Loucy (cell line): ENCODE measurements at regions not wholly inside any gene's neighbourhood (a gene's known extent, or its start where the extent isn't known, plus 50 kb on each side); places are given as distances from the start of the nearest gene placed in this dataset.

Experiments used
- H2AFZ ChIP-seq: fragments of 200-600 bp; sonication (generic); 2 replicates; pipeline ENCODE4 v1.6.0; 2016; ENCODE audit warnings: antibody characterized with exemption, mild to moderate bottlenecking, low read length, moderate library complexity
- H3F3A ChIP-seq: fragments of 200-600 bp; 2 replicates; pipeline ENCODE4 v1.6.0; 2016; ENCODE audit warnings: antibody characterized with exemption, low read depth, mild to moderate bottlenecking
- H3K27me3 ChIP-seq: fragments of 200-600 bp; sonication (generic); 2 replicates; pipeline ENCODE4 v1.6.1; 2014; ENCODE audit warnings: low read length, mild to moderate bottlenecking; ENCODE audit not compliant: insufficient read depth, poor library complexity, severe bottlenecking
- H3K36me3 ChIP-seq: fragments of 200-600 bp; sonication (generic); 2 replicates; pipeline ENCODE4 v1.6.1; 2016; ENCODE audit warnings: low read length; ENCODE audit not compliant: insufficient read depth
- H3K4me1 ChIP-seq: fragments of 200-600 bp; sonication (generic); 2 replicates; pipeline ENCODE4 v1.5.1; 2014; ENCODE audit warnings: low read length, mild to moderate bottlenecking; ENCODE audit not compliant: insufficient read depth, poor library complexity, severe bottlenecking
- H3K4me2 ChIP-seq: fragments of 200-600 bp; sonication (generic); 2 replicates; pipeline ENCODE4 v1.6.0; 2014; ENCODE audit warnings: antibody characterized with exemption, low read length, low read depth, mild to moderate bottlenecking; ENCODE audit not compliant: poor library complexity, severe bottlenecking
- H3K4me3 ChIP-seq: fragments of 200-600 bp; sonication (generic); 2 replicates; pipeline ENCODE4 v1.5.1; 2014; ENCODE audit warnings: low read length, mild to moderate bottlenecking, mixed read lengths; ENCODE audit not compliant: poor library complexity, severe bottlenecking
- H3K79me2 ChIP-seq: fragments of 200-600 bp; sonication (generic); 2 replicates; pipeline ENCODE4 v1.6.1; 2014; ENCODE audit warnings: low read length; ENCODE audit not compliant: insufficient read depth
- H3K9ac ChIP-seq: fragments of 200-600 bp; sonication (generic); 2 replicates; pipeline ENCODE4 v1.6.0; 2014; ENCODE audit warnings: mild to moderate bottlenecking, low read depth, low read length, moderate library complexity; ENCODE audit not compliant: poor library complexity, severe bottlenecking
- H3K9me2 ChIP-seq: fragments of 200-600 bp; sonication (generic); replicated peaks from 2 replicates; pipeline ENCODE4 v1.6.1; 2016; ENCODE audit warnings: low read depth, low read length, mixed read lengths
- H3K9me3 ChIP-seq: fragments of 200-600 bp; sonication (generic); 2 replicates; pipeline ENCODE4 v1.6.1; 2014; ENCODE audit warnings: mild to moderate bottlenecking, antibody characterized with exemption, low read length, low read depth; ENCODE audit not compliant: insufficient read depth
- H4K20me1 ChIP-seq: fragments of 200-600 bp; sonication (generic); 2 replicates; pipeline ENCODE4 v1.6.0; 2014; ENCODE audit warnings: antibody characterized with exemption, low read length, mild to moderate bottlenecking; ENCODE audit not compliant: insufficient read depth, poor library complexity, severe bottlenecking
- CTCF ChIP-seq: fragments of 200-600 bp; sonication (generic); conservative IDR thresholded peaks from 2 replicates; pipeline ENCODE4 v1.5.1; 2014; ENCODE audit warnings: mild to moderate bottlenecking, antibody characterized with exemption, low read length
- EZH2phosphoT487 ChIP-seq: fragments of 200-600 bp; IDR thresholded peaks from 2 replicates; pipeline ENCODE4 v1.6.1; 2018; ENCODE audit warnings: antibody characterized with exemption, mild to moderate bottlenecking, moderate library complexity, borderline replicate concordance

DNA sequence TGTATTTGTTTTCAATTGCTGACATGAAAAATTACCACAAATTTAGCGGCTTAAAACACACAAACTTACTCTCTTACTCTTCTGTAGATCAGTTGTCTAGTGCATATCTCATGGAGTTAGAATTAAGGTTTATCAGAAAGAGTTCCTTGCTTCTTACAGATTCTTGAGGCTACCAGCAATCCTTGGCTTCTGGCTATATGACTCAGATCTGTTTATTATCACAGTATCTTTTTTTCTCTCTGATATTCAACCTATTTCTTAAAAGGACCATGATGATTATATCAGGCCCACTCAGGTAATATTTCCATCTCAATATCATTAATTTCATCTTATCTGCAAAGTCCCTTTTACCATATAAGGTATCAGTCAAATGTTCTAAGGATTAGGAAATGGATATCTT, 263.5 kb upstream of the BCHE start:
- Histone ChIP-seq H3K4me1 (no peaks in the 10 kb centered on the region), H3K9me2 (no peaks in the 10 kb centered on the region), H3K36me3 (no peaks in the 10 kb centered on the region), H2AFZ (no peak overlapping the region), H3K79me2 (no peaks in the 10 kb centered on the region), H3K4me2 (no peak overlapping the region), H4K20me1 (no peaks in the 10 kb centered on the region), H3F3A (no peaks in the 10 kb centered on the region), H3K9ac (no peak overlapping the region), H3K4me3 (no peak overlapping the region), H3K9me3 (no peaks in the 10 kb centered on the region), H3K27me3 (no peaks in the 10 kb centered on the region)
- TF ChIP-seq EZH2phosphoT487, result no peak

DNA sequence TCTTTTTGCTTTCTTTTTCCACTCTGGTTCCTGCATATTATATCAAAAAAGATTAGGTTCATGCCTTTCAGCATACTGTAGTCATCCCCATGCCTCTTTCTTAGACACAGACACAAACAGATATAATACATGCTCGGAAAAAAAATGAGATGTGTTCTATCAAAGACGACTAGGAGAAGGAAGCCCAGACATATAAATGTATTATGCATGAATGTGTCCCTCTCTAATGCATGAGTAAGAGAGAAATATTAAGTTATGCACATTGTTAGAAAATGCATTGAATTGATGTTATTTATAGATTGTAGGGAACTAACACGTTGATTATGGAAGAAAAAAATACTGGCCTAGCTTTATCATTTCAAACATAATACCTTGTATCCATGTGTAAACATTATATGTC, 252.4 kb upstream of the BCHE start:
- no peaks in the 10 kb centered on the region for H3F3A ChIP-seq
- H3K4me2 ChIP-seq, result no peak overlapping the region
- H3K4me3 ChIP-seq, result no peak overlapping the region
- no peaks in the 10 kb centered on the region for H3K9me2 ChIP-seq
- H3K79me2 ChIP-seq, result no peaks in the 10 kb centered on the region
- no peak overlapping the region for H2AFZ ChIP-seq
- H3K4me1 ChIP-seq, result no peaks in the 10 kb centered on the region
- no peaks in the 10 kb centered on the region for H3K36me3 ChIP-seq
- TF ChIP-seq CTCF (no peak), EZH2phosphoT487 (no peak)
- no peak overlapping the region for H3K9ac ChIP-seq
- H4K20me1 ChIP-seq, result no peaks in the 10 kb centered on the region
- H3K9me3 ChIP-seq, result no peaks in the 10 kb centered on the region
- no peaks in the 10 kb centered on the region for H3K27me3 ChIP-seq

- no peaks in the 10 kb centered on the region for H3K9me2 ChIP-seq
- no peak for TF ChIP-seq CTCF
- no peak for TF ChIP-seq EZH2phosphoT487
Observed at GRCh38 chr3:166085164-166085856, 248.1 kb upstream of the BCHE start.

DNA sequence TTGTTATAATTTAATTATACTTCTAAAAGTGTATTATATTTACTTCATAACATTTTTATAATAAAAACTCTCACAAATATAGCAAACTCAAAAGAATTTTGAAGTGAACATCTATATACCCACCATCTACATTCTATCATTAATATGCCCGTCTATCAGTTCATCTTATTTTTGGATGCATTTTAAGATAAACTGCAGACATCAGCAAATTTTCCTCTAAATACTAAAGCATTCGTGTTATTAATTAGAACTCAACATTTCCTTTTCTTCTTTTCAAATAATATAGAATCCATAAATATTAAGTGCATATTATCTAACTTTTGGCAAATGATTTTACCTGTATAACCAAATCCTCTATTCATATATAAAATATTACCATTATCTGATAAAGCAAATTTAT, 242.9 kb upstream of the BCHE start:
- Histone ChIP-seq H3K27me3 (no peaks in the 10 kb centered on the region), H3K4me1 (no peaks in the 10 kb centered on the region), H3K36me3 (no peaks in the 10 kb centered on the region), H3K9me2 (no peaks in the 10 kb centered on the region), H3K79me2 (no peaks in the 10 kb centered on the region), H3K4me3 (no peak overlapping the region), H3K4me2 (no peak overlapping the region), H3K9me3 (no peaks in the 10 kb centered on the region), H2AFZ (no peak overlapping the region), H3F3A (no peaks in the 10 kb centered on the region), H3K9ac (no peak overlapping the region), H4K20me1 (no peaks in the 10 kb centered on the region)
- TF ChIP-seq CTCF, result no peak
- TF ChIP-seq EZH2phosphoT487, result no peak

More at GRCh38 chr3:166085164-166085856, 248.1 kb upstream of the BCHE start:
- Histone ChIP-seq H3K27me3 (no peaks in the 10 kb centered on the region), H3K4me3 (no peak overlapping the region), H3F3A (no peaks in the 10 kb centered on the region), H3K9ac (no peak overlapping the region), H3K4me2 (no peak overlapping the region), H2AFZ (no peak overlapping the region), H3K79me2 (no peaks in the 10 kb centered on the region), H3K9me3 (no peaks in the 10 kb centered on the region), H4K20me1 (no peaks in the 10 kb centered on the region), H3K4me1 (no peaks in the 10 kb centered on the region), H3K36me3 (no peaks in the 10 kb centered on the region)
